A549 (cell line): ENCODE measurements at regions not wholly inside any gene's neighbourhood (a gene's known extent, or its start where the extent isn't known, plus 50 kb on each side); places are given as distances from the start of the nearest gene placed in this dataset.

Experiments
- CBX2 ChIP-seq: fragments of 200-600 bp; sonication (generic); IDR thresholded peaks from 2 replicates; pipeline ENCODE4 v1.6.1; 2016; ENCODE audit warnings: low read depth, mild to moderate bottlenecking, borderline replicate concordance
- CTCF ChIP-seq: fragments of >200 bp; sonication (Bioruptor Twin); formaldehyde crosslinking; IDR thresholded peaks from 3 replicates; pipeline ENCODE4 v1.5.1; 2016
- EP300 ChIP-seq, 2 experiments: fragments of >200 bp; sonication (Bioruptor Twin); formaldehyde crosslinking; IDR thresholded peaks; 2 replicates in 1 of 2; 3 replicates in 1 of 2; pipeline ENCODE4 v1.6.1; 2016 to 2017
- GATA3 ChIP-seq: IDR thresholded peaks from 2 replicates; pipeline ENCODE4 v1.6.1; 2012; ENCODE audit warnings: borderline replicate concordance
- NFE2L2 ChIP-seq: fragments of 150-350 bp; conservative IDR thresholded peaks from 2 replicates; pipeline ENCODE4 v1.6.1; 2014; ENCODE audit warnings: low read length
- POLR2A ChIP-seq: IDR thresholded peaks from 2 replicates; pipeline ENCODE4 v1.6.1; 2012; ENCODE audit warnings: mild to moderate bottlenecking, low read length
- RCOR1 ChIP-seq: fragments of 150-350 bp; IDR thresholded peaks from 2 replicates; pipeline ENCODE4 v1.6.1; 2014; ENCODE audit warnings: antibody characterized with exemption, low read length, low read depth
- ZNF302 ChIP-seq: fragments of 250-450 bp; sonication (Bioruptor Pico); IDR thresholded peaks from 2 replicates; pipeline ENCODE4 v1.9.0; 2021; ENCODE audit warnings: inconsistent platforms, mild to moderate bottlenecking, moderate library complexity

- TF ChIP-seq CTCF (no peak), NFE2L2 (no peak), POLR2A (no peak), ZNF302 (CRISPR knock-in tag) (no peak), GATA3 (no peak), CBX2 (no peak), RCOR1 (no peak), EP300 (IDR thresholded peaks at IDR 0.05) (no peak)
These were observed 193.9 kb downstream of the DIPK2A start for GRCh38 chr3:144165482-144165881.
